A549 (cell line): ENCODE measurements at regions not wholly inside any gene's neighbourhood (a gene's known extent, or its start where the extent isn't known, plus 50 kb on each side); places are given as distances from the start of the nearest gene placed in this dataset.

ENCODE experiments used
- ATAC-seq, 2 experiments: fragments of 200-7000 bp in 1 of 2; fragments of >200 bp in 1 of 2; cut with Nextera tagmentation in 1 of 2; cut with Tn5 transposase in 1 of 2; 3 replicates each; pipeline versions ENCODE4 v1.8.0 to v1.9.1; 2018 to 2020; ENCODE audit warnings: mild to moderate bottlenecking in 1 of 2, moderate library complexity in 1 of 2
- CTCF ChIA-PET: fragments of 300-600 bp; sonication (Branson Sonifier 250); formaldehyde crosslinking; extraction: SDS; loops from one replicate; lab custom pipeline; 2021; ENCODE audit warnings: antibody characterized with exemption, inconsistent platforms; lab: Yijun Ruan, JAX
- POLR2A ChIA-PET: fragments of 350-600 bp; formaldehyde crosslinking; extraction: SDS; loops from one replicate; lab custom pipeline; 2021; ENCODE audit warnings: antibody characterized with exemption, inconsistent platforms; lab: Yijun Ruan, JAX
- DNase-seq, 2 experiments: peaks; one replicate each; pipeline versions ENCODE4 v3.0.0 to v3.0.0-alpha.2; 2011 to 2016; ENCODE audit warnings: low read depth in 1 of 2, low spot score in 1 of 2
- FAIRE-seq: peaks from 2 replicates; lab custom pipeline; 2011; peaks lifted over from hg19 to GRCh38; lab: Jason Lieb, UNC
- H3K27ac ChIP-seq, 2 experiments: fragments of >200 bp; sonication (Bioruptor Twin); formaldehyde crosslinking; 3 replicates each; pipeline ENCODE4 v1.5.1; 2016 to 2017
- H3K4me1 ChIP-seq: fragments of >200 bp; sonication (Bioruptor Twin); formaldehyde crosslinking; 3 replicates; pipeline ENCODE4 v1.6.1; 2016
- H3K4me2 ChIP-seq: fragments of >200 bp; sonication (Bioruptor Twin); formaldehyde crosslinking; 3 replicates; pipeline ENCODE4 v1.6.1; 2016
- H3K4me3 ChIP-seq: fragments of >200 bp; sonication (Bioruptor Twin); formaldehyde crosslinking; 3 replicates; pipeline ENCODE4 v1.5.1; 2016
- H3K9me3 ChIP-seq: fragments of >200 bp; sonication (Bioruptor Twin); formaldehyde crosslinking; 3 replicates; pipeline ENCODE4 v1.6.1; 2016
- ATOH8 ChIP-seq: fragments of 250-450 bp; sonication (Bioruptor Pico); IDR thresholded peaks from 2 replicates; pipeline ENCODE4 v1.5.0; 2020; ENCODE audit warnings: low read depth, mild to moderate bottlenecking, moderate library complexity
- BHLHE40 ChIP-seq: IDR thresholded peaks from 2 replicates; pipeline ENCODE4 v1.6.1; 2012; ENCODE audit warnings: low read depth, low read length, inconsistent platforms
- CHD4 ChIP-seq: fragments of 200-600 bp; sonication (generic); IDR thresholded peaks from 2 replicates; pipeline ENCODE4 v1.6.1; 2016; ENCODE audit warnings: antibody characterized with exemption, mild to moderate bottlenecking, borderline replicate concordance
- CTCF ChIP-seq: fragments of >200 bp; sonication (Bioruptor Twin); formaldehyde crosslinking; IDR thresholded peaks from 3 replicates; pipeline ENCODE4 v1.5.1; 2016
- EP300 ChIP-seq, 2 experiments: fragments of >200 bp; sonication (Bioruptor Twin); formaldehyde crosslinking; IDR thresholded peaks; 2 replicates in 1 of 2; 3 replicates in 1 of 2; pipeline ENCODE4 v1.6.1; 2016 to 2017
- FOSB ChIP-seq: fragments of 250-450 bp; sonication (Bioruptor Pico); IDR thresholded peaks from 2 replicates; pipeline ENCODE4 v1.5.0; 2020; ENCODE audit warnings: mild to moderate bottlenecking, moderate library complexity
- FOXS1 ChIP-seq: fragments of 250-450 bp; sonication (Bioruptor Pico); IDR thresholded peaks from 2 replicates; pipeline ENCODE4 v1.5.0; 2020; ENCODE audit warnings: mild to moderate bottlenecking, moderate library complexity
- HMGXB4 ChIP-seq: fragments of 250-450 bp; sonication (Bioruptor Pico); IDR thresholded peaks from 2 replicates; pipeline ENCODE4 v1.5.0; 2021; ENCODE audit warnings: mild to moderate bottlenecking, moderate library complexity, borderline replicate concordance
- JUN ChIP-seq, 2 experiments: fragments of >200 bp; sonication (Bioruptor Twin); formaldehyde crosslinking; IDR thresholded peaks; 2 replicates in 1 of 2; 3 replicates in 1 of 2; pipeline ENCODE4 v1.6.1; 2016 to 2017
- KDM1A ChIP-seq: fragments of 200-600 bp; sonication (generic); IDR thresholded peaks from 2 replicates; pipeline ENCODE4 v1.6.1; 2016; ENCODE audit warnings: low read depth, mild to moderate bottlenecking
- MAFK ChIP-seq: fragments of 450-650 bp; IDR thresholded peaks from 2 replicates; pipeline ENCODE4 v1.6.1; 2014; ENCODE audit not compliant: partially characterized antibody
- MAZ ChIP-seq: fragments of 150-350 bp; IDR thresholded peaks from 2 replicates; pipeline ENCODE4 v1.6.1; 2014; ENCODE audit warnings: antibody characterized with exemption, low read depth, low read length, borderline replicate concordance
- MYC ChIP-seq: IDR thresholded peaks from 2 replicates; pipeline ENCODE4 v1.6.1; 2012; ENCODE audit warnings: mild to moderate bottlenecking, inconsistent platforms, low read length, improper control_type of control experiment, borderline replicate concordance
- NR3C1 ChIP-seq: fragments of >200 bp; sonication (Bioruptor Twin); formaldehyde crosslinking; IDR thresholded peaks from 3 replicates; pipeline ENCODE4 v1.6.1; 2017
- POLR2AphosphoS2 ChIP-seq: conservative IDR thresholded peaks from 2 replicates; pipeline ENCODE4 v1.6.1; 2012; ENCODE audit warnings: low read length, improper control_type of control experiment, inconsistent platforms
- RAD21 ChIP-seq, 2 experiments: fragments of >200 bp in 1 of 2; sonication (Bioruptor Twin) in 1 of 2; formaldehyde crosslinking in 1 of 2; IDR thresholded peaks in 1 of 2; conservative IDR thresholded peaks in 1 of 2; 2 replicates in 1 of 2; 3 replicates in 1 of 2; pipeline ENCODE4 v1.6.1; 2012 to 2018; ENCODE audit warnings: inconsistent platforms in 1 of 2
- RFX5 ChIP-seq: fragments of 450-650 bp; IDR thresholded peaks from 2 replicates; pipeline ENCODE4 v1.7.1; 2014; ENCODE audit warnings: antibody characterized with exemption, mild to moderate bottlenecking, moderate library complexity
- RNF2 ChIP-seq: fragments of 200-600 bp; sonication (generic); IDR thresholded peaks from 2 replicates; pipeline ENCODE4 v1.6.1; 2016; ENCODE audit warnings: low read depth, mild to moderate bottlenecking, antibody characterized with exemption, moderate library complexity, borderline replicate concordance
- SMC3 ChIP-seq: fragments of >200 bp; sonication (Bioruptor Twin); formaldehyde crosslinking; IDR thresholded peaks from 3 replicates; pipeline ENCODE4 v1.6.1; 2018; ENCODE audit warnings: inconsistent platforms
- ZFP36 ChIP-seq: fragments of 450-650 bp; IDR thresholded peaks from 2 replicates; pipeline ENCODE4 v1.6.1; 2014; ENCODE audit warnings: borderline replicate concordance; ENCODE audit not compliant: partially characterized antibody
- ZSCAN20 ChIP-seq: fragments of 250-450 bp; sonication (Bioruptor Pico); IDR thresholded peaks from 2 replicates; pipeline ENCODE4 v1.8.0; 2022; ENCODE audit warnings: mild to moderate bottlenecking, moderate library complexity
- WGBS: methylation state at CpG from one replicate; pipeline ENCODE4 v1.1.6; 2017; ENCODE audit errors: missing lambda C conversion rate; 5-methylcytosine and 5-hydroxymethylcytosine counted together
- TF ChIP-seq, protein P1 (sequence below): IDR thresholded peaks from 2 replicates; pipeline ENCODE4 v1.6.1; 2012; ENCODE audit warnings: low read depth, borderline replicate concordance

- WGBS, result 16% methylated on average over 6 of the region's 6 CpGs
- H3K4me1 ChIP-seq, result no peaks in the 10 kb centered on the region
- no peak overlapping the region for H3K4me2 ChIP-seq
- ATAC-seq, result no peak
- TF ChIP-seq EP300 (IDR thresholded peaks at IDR 0.05) (no peak), RNF2 (no peak), HMGXB4 (CRISPR knock-in tag) (no peak), RAD21 (conservative IDR thresholded peaks at IDR 0.05 in 1 of 2, IDR thresholded peaks at IDR 0.05 in 1 of 2) (no peak), MAFK (no peak), ATOH8 (CRISPR knock-in tag) (no peak)
- CTCF ChIA-PET, result no interaction called here
- no peak overlapping the region for H3K4me3 ChIP-seq
- DNase-seq, result no peak
- no peak overlapping the region for H3K27ac ChIP-seq
- no peaks in the 10 kb centered on the region for H3K9me3 ChIP-seq
- POLR2A ChIA-PET, result no interaction called here
- no peak for FAIRE-seq
Observed at GRCh38 chr17:36730857-36731490, 129.6 kb downstream of the MRM1 start.

DNA sequence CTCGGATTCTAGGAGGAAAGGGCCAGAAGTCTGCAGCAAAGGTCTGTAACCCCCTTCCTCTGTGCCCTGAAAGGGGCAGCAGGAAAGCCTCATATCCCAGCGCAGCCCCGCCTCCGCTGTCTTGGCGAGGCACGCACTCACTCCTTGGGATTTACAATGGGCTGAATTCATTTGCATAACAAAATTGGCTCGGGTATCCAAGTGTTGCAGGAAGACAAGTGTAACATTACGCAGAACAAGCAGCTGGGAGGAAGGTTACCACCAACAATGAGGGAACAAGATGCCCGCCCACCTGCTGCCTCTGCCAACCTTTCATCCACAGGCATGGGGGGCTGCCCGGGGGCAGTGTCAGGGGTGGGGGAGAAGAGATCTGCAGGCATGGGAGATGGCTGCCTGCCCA is 130.4 kb downstream of the MRM1 start:
- 41% methylated on average over 9 of the region's 10 CpGs for WGBS
- H3K4me2 ChIP-seq, result no peak overlapping the region
- H3K9me3 ChIP-seq, result no peaks in the 10 kb centered on the region
- H3K4me1 ChIP-seq, result no peaks in the 10 kb centered on the region
- no peak for TF ChIP-seq FOXS1 (CRISPR knock-in tag)
- TF ChIP-seq, protein P1, sequence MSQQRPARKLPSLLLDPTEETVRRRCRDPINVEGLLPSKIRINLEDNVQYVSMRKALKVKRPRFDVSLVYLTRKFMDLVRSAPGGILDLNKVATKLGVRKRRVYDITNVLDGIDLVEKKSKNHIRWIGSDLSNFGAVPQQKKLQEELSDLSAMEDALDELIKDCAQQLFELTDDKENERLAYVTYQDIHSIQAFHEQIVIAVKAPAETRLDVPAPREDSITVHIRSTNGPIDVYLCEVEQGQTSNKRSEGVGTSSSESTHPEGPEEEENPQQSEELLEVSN, result no peak
- no peak for TF ChIP-seq ZFP36
- TF ChIP-seq KDM1A, result no peak
- TF ChIP-seq HMGXB4 (CRISPR knock-in tag), result no peak
- no peak for TF ChIP-seq MAZ
- no peak for TF ChIP-seq CTCF
- no peak for TF ChIP-seq POLR2AphosphoS2
- TF ChIP-seq MYC, result no peak
- TF ChIP-seq JUN (IDR thresholded peaks at IDR 0.05), result no peak
- no peak for TF ChIP-seq BHLHE40
- no peak for TF ChIP-seq CHD4
- no peak for TF ChIP-seq ZSCAN20 (CRISPR knock-in tag)
- TF ChIP-seq NR3C1, result no peak
- TF ChIP-seq SMC3, result no peak
- TF ChIP-seq RFX5, result no peak
- TF ChIP-seq FOSB (CRISPR knock-in tag), result no peak
- ChIA-PET POLR2A (no interaction called here), CTCF (no interaction called here)
- no peak overlapping the region for H3K27ac ChIP-seq
- DNase-seq (no peak), ATAC-seq (no peak), FAIRE-seq (no peak)
- no peak overlapping the region for H3K4me3 ChIP-seq
